HEK293 (cell line): ENCODE measurements at regions not wholly inside any gene's neighbourhood (a gene's known extent, or its start where the extent isn't known, plus 50 kb on each side); places are given as distances from the start of the nearest gene placed in this dataset.

Source experiments
- WT1 ChIP-seq: fragments of 450-650 bp; formaldehyde crosslinking; IDR thresholded peaks from 2 replicates; pipeline ENCODE4 v1.5.1; 2016; ENCODE audit warnings: missing biosample characterization, missing genetic modification characterization
- ZFP3 ChIP-seq: fragments of 450-650 bp; formaldehyde crosslinking; IDR thresholded peaks from 2 replicates; pipeline ENCODE4 v1.5.1; 2016; ENCODE audit warnings: low read depth, missing biosample characterization, missing genetic modification characterization
- ZNF621 ChIP-seq: fragments of 450-650 bp; formaldehyde crosslinking; IDR thresholded peaks from 2 replicates; pipeline ENCODE4 v1.5.1; 2017; ENCODE audit warnings: missing biosample characterization, missing genetic modification characterization
- ZNF830 ChIP-seq: fragments of 450-650 bp; IDR thresholded peaks from 2 replicates; pipeline ENCODE4 v1.5.0; 2018; ENCODE audit warnings: missing biosample characterization, missing genetic modification characterization, low read depth, mild to moderate bottlenecking, moderate library complexity
- TF ChIP-seq, protein P1 (sequence below): fragments of 450-650 bp; formaldehyde crosslinking; IDR thresholded peaks from 2 replicates; pipeline ENCODE4 v1.5.1; 2016; ENCODE audit warnings: missing biosample characterization, missing genetic modification characterization
- TF ChIP-seq, protein P2 (sequence below): fragments of 450-650 bp; formaldehyde crosslinking; IDR thresholded peaks from 2 replicates; pipeline ENCODE4 v1.5.1; 2016; ENCODE audit warnings: missing biosample characterization, missing genetic modification characterization
- TF ChIP-seq, protein P3 (sequence below): fragments of 450-650 bp; formaldehyde crosslinking; IDR thresholded peaks from 2 replicates; pipeline ENCODE4 v1.5.1; 2017; ENCODE audit warnings: missing biosample characterization, missing genetic modification characterization

DNA sequence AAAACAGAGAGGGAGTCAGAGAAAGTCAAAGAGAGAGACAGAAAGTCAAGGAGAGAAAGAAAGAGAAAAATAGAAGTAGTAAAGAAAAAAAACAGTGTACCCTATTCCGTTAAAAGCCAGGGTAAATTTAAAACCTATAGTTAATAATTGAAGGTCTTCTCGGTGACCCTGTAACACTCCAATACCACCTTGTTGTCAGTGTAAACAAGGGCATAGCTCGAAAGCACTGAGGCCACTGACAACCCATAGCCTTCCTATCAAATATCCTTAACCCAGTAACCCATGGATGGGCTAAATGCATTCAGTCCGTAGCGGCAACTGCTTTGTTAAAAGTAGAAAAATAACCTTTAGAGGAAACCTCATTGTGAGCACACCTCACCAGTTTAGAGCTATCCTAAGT, 100.4 kb downstream of the ZNF467 start:
- no peak for TF ChIP-seq ZFP3 (tag by site-specific recombination)
- no peak for TF ChIP-seq ZNF621
- no peak for TF ChIP-seq WT1 (tag by site-specific recombination)
- TF ChIP-seq, protein P1, sequence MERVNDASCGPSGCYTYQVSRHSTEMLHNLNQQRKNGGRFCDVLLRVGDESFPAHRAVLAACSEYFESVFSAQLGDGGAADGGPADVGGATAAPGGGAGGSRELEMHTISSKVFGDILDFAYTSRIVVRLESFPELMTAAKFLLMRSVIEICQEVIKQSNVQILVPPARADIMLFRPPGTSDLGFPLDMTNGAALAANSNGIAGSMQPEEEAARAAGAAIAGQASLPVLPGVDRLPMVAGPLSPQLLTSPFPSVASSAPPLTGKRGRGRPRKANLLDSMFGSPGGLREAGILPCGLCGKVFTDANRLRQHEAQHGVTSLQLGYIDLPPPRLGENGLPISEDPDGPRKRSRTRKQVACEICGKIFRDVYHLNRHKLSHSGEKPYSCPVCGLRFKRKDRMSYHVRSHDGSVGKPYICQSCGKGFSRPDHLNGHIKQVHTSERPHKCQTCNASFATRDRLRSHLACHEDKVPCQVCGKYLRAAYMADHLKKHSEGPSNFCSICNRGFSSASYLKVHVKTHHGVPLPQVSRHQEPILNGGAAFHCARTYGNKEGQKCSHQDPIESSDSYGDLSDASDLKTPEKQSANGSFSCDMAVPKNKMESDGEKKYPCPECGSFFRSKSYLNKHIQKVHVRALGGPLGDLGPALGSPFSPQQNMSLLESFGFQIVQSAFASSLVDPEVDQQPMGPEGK (tag by site-specific recombination), result no peak
- no peak for TF ChIP-seq ZNF830 (tag by site-specific recombination)
- TF ChIP-seq, protein P2, sequence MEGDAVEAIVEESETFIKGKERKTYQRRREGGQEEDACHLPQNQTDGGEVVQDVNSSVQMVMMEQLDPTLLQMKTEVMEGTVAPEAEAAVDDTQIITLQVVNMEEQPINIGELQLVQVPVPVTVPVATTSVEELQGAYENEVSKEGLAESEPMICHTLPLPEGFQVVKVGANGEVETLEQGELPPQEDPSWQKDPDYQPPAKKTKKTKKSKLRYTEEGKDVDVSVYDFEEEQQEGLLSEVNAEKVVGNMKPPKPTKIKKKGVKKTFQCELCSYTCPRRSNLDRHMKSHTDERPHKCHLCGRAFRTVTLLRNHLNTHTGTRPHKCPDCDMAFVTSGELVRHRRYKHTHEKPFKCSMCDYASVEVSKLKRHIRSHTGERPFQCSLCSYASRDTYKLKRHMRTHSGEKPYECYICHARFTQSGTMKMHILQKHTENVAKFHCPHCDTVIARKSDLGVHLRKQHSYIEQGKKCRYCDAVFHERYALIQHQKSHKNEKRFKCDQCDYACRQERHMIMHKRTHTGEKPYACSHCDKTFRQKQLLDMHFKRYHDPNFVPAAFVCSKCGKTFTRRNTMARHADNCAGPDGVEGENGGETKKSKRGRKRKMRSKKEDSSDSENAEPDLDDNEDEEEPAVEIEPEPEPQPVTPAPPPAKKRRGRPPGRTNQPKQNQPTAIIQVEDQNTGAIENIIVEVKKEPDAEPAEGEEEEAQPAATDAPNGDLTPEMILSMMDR (tag by site-specific recombination), result no peak
- TF ChIP-seq, protein P3, sequence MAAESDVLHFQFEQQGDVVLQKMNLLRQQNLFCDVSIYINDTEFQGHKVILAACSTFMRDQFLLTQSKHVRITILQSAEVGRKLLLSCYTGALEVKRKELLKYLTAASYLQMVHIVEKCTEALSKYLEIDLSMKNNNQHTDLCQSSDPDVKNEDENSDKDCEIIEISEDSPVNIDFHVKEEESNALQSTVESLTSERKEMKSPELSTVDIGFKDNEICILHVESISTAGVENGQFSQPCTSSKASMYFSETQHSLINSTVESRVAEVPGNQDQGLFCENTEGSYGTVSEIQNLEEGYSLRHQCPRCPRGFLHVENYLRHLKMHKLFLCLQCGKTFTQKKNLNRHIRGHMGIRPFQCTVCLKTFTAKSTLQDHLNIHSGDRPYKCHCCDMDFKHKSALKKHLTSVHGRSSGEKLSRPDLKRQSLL, result no peak
